HepG2 (cell line): ENCODE measurements at regions not wholly inside any gene's neighbourhood (a gene's known extent, or its start where the extent isn't known, plus 50 kb on each side); places are given as distances from the start of the nearest gene placed in this dataset.

Experiments
- ATAC-seq: fragments of 200-7000 bp; cut with Tn5 transposase; 3 replicates; pipeline ENCODE4 v1.9.1; 2020; ENCODE audit warnings: mild to moderate bottlenecking, moderate library complexity
- BruUV-seq: library from RNA; stranded (reverse); fragments of 400-500 nt; replicated peaks from 2 replicates; lab custom pipeline; 2021; lab: Mats Ljungman, UMichigan
- CTCF ChIA-PET: fragments of 300-600 bp; formaldehyde crosslinking; extraction: SDS; loops from one replicate; lab custom pipeline; 2021; ENCODE audit warnings: low total read pairs, inconsistent platforms, low intra/inter-chr PET ratio; lab: Yijun Ruan, JAX
- POLR2A ChIA-PET: fragments of 350-600 bp; sonication (Branson Sonifier 250); formaldehyde crosslinking; loops from one replicate; lab custom pipeline; 2020; ENCODE audit warnings: antibody characterized with exemption, inconsistent platforms; lab: Yijun Ruan, JAX
- DNase-seq: peaks from one replicate; pipeline ENCODE4 v3.0.0-alpha.2; 2015; ENCODE audit warnings: low spot score
- FAIRE-seq: peaks from 3 replicates; lab custom pipeline; 2011; peaks lifted over from hg19 to GRCh38; lab: Jason Lieb, UNC
- H2AFZ ChIP-seq: one replicate; pipeline ENCODE4 v1.6.1; 2011; ENCODE audit warnings: low read length, inconsistent platforms
- H3K27ac ChIP-seq: fragments of 300-600 bp; 3 replicates; pipeline ENCODE4 v1.8.0; 2011; ENCODE audit warnings: mixed run types, mild to moderate bottlenecking, mixed read lengths, low read length, inconsistent platforms; ENCODE audit not compliant: insufficient read depth; ENCODE audit errors: extremely low read length
- H3K27me3 ChIP-seq, 2 experiments: fragments of 200-600 bp in 1 of 2; 2 replicates in 1 of 2; 3 replicates in 1 of 2; pipeline versions ENCODE4 v1.6.0 to v1.8.0; 2011; ENCODE audit warnings: low read length in 2 of 2, mild to moderate bottlenecking in 2 of 2, moderate library complexity in 2 of 2, inconsistent platforms in 1 of 2; ENCODE audit not compliant: insufficient read depth in 2 of 2, control insufficient read depth in 1 of 2
- H3K36me3 ChIP-seq, 2 experiments: fragments of 200-600 bp in 1 of 2; replicated peaks in 1 of 2; 2 replicates in 1 of 2; 3 replicates in 1 of 2; pipeline versions ENCODE4 v1.5.1 to v1.8.0; 2011; ENCODE audit warnings: low read length in 2 of 2, inconsistent platforms in 1 of 2; ENCODE audit not compliant: insufficient read depth in 2 of 2, control insufficient read depth in 1 of 2
- H3K4me1 ChIP-seq: 2 replicates; pipeline ENCODE4 v1.5.1; 2012; ENCODE audit warnings: low read length, inconsistent platforms; ENCODE audit not compliant: insufficient read depth
- H3K4me2 ChIP-seq: 2 replicates; pipeline ENCODE4 v1.6.0; 2011; ENCODE audit warnings: low read depth, low read length, inconsistent platforms
- H3K4me3 ChIP-seq, 3 experiments: fragments of 200-600 bp in 1 of 3; sonication (generic), shearing (Covaris generic) in 1 of 3; replicated peaks in 1 of 3; 2 replicates each; pipeline ENCODE4 v1.5.1; 2011 to 2016; ENCODE audit warnings: low read length in 3 of 3, inconsistent platforms in 2 of 3, low read depth in 2 of 3, mild to moderate bottlenecking in 2 of 3, control low read depth in 1 of 3, mixed read lengths in 1 of 3; ENCODE audit not compliant: insufficient read depth in 1 of 3
- H3K79me2 ChIP-seq: one replicate; pipeline ENCODE4 v1.6.1; 2011; ENCODE audit warnings: low read length, inconsistent platforms; ENCODE audit not compliant: insufficient read depth
- H3K9ac ChIP-seq: 2 replicates; pipeline ENCODE4 v1.6.0; 2011; ENCODE audit warnings: mild to moderate bottlenecking, low read depth, low read length, inconsistent platforms; ENCODE audit not compliant: insufficient read depth
- H3K9me3 ChIP-seq: 2 replicates; pipeline ENCODE4 v1.5.1; 2012; ENCODE audit warnings: mild to moderate bottlenecking, low read length
- H4K20me1 ChIP-seq: 2 replicates; pipeline ENCODE4 v1.6.0; 2011; ENCODE audit warnings: inconsistent platforms, mild to moderate bottlenecking, low read length, moderate library complexity; ENCODE audit not compliant: insufficient read depth
- CENPT ChIP-seq: sonication (generic); formaldehyde crosslinking; IDR thresholded peaks from 2 replicates; pipeline ENCODE4 v1.8.0; 2022; ENCODE audit warnings: low read depth, mild to moderate bottlenecking, moderate library complexity, missing genetic modification reagents
- ETV5 ChIP-seq: IDR thresholded peaks from 2 replicates; pipeline ENCODE4 v1.6.1; 2018; ENCODE audit warnings: missing biosample characterization, missing genetic modification reagents, inconsistent platforms, borderline replicate concordance
- GATAD1 ChIP-seq: IDR thresholded peaks from 2 replicates; pipeline ENCODE4 v1.6.1; 2016; ENCODE audit warnings: missing genetic modification reagents, missing compliant biosample characterization
- HCFC1 ChIP-seq: fragments of 150-350 bp; IDR thresholded peaks from 2 replicates; pipeline ENCODE4 v1.6.1; 2014; ENCODE audit warnings: low read depth, low read length
- JUNB ChIP-seq: sonication (generic); formaldehyde crosslinking; IDR thresholded peaks from 2 replicates; pipeline ENCODE4 v1.8.0; 2022; ENCODE audit warnings: missing genetic modification reagents, mild to moderate bottlenecking, borderline replicate concordance
- PAXIP1 ChIP-seq: sonication (generic); formaldehyde crosslinking; conservative IDR thresholded peaks from 2 replicates; pipeline ENCODE4 v1.4.0; 2020; ENCODE audit warnings: mild to moderate bottlenecking, missing genetic modification reagents, moderate library complexity
- TOPORS ChIP-seq: sonication (generic); formaldehyde crosslinking; IDR thresholded peaks from 2 replicates; pipeline ENCODE4 v1.8.0; 2023; ENCODE audit warnings: mild to moderate bottlenecking, missing genetic modification reagents
- ZNF562 ChIP-seq: sonication (generic); formaldehyde crosslinking; IDR thresholded peaks from 2 replicates; pipeline ENCODE4 v1.8.0; 2022; ENCODE audit warnings: missing genetic modification reagents, borderline replicate concordance
- ZNF7 ChIP-seq: IDR thresholded peaks from 2 replicates; pipeline ENCODE4 v1.6.1; 2016; ENCODE audit warnings: missing biosample characterization, missing genetic modification reagents
- ZNF747 ChIP-seq: sonication (generic); formaldehyde crosslinking; IDR thresholded peaks from 2 replicates; pipeline ENCODE4 v1.8.1; 2023; ENCODE audit warnings: missing genetic modification reagents, mild to moderate bottlenecking, borderline replicate concordance
- WGBS: methylation state at CpG from one replicate; pipeline ENCODE4 v1.1.6; 2017; ENCODE audit warnings: low lambda C conversion rate; 5-methylcytosine and 5-hydroxymethylcytosine counted together
- in situ Hi-C: cut with HindIII; loops from 2 replicates; pipeline ENCODE4 v1.10.0; 2017; ENCODE audit warnings: low pct_unique_long_range_greater_than_20kb; ENCODE audit not compliant: extremely low pct_ligation_motif_present
- intact Hi-C: fragments of 100-400 bp; cut with micrococcal nuclease; formaldehyde crosslinking; loops from one replicate; pipeline ENCODE4 v1.10.0; 2022; ENCODE audit not compliant: unreplicated experiment
- TF ChIP-seq, protein P1 (sequence below): sonication (generic); formaldehyde crosslinking; IDR thresholded peaks from 2 replicates; pipeline ENCODE4 v1.4.0; 2020; ENCODE audit warnings: missing genetic modification reagents; ENCODE audit errors: not compliant biosample characterization
- TF ChIP-seq, protein P2 (sequence below): fragments of 450-650 bp; IDR thresholded peaks from 2 replicates; pipeline ENCODE4 v1.6.1; 2017; ENCODE audit warnings: mild to moderate bottlenecking

GRCh38 chr7:25864943-25865751, 286.9 kb upstream of the NFE2L3 start:
- no peak overlapping the region for H3K27ac ChIP-seq
- no peak for TF ChIP-seq ZNF7
- TF ChIP-seq, protein P1, sequence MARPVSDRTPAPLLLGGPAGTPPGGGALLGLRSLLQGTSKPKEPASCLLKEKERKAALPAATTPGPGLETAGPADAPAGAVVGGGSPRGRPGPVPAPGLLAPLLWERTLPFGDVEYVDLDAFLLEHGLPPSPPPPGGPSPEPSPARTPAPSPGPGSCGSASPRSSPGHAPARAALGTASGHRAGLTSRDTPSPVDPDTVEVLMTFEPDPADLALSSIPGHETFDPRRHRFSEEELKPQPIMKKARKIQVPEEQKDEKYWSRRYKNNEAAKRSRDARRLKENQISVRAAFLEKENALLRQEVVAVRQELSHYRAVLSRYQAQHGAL (CRISPR knock-in tag): no peak
- TF ChIP-seq GATAD1: no peak
- TF ChIP-seq JUNB: no peak
- no peak for TF ChIP-seq PAXIP1 (CRISPR knock-in tag)
- TF ChIP-seq ZNF562 (CRISPR knock-in tag): no peak
- no peak for TF ChIP-seq HCFC1
- no peak for TF ChIP-seq CENPT (CRISPR knock-in tag)
- TF ChIP-seq ETV5 (CRISPR knock-in tag): no peak
- TF ChIP-seq TOPORS: no peak
- TF ChIP-seq ZNF747 (CRISPR knock-in tag): no peak
- TF ChIP-seq, protein P2, sequence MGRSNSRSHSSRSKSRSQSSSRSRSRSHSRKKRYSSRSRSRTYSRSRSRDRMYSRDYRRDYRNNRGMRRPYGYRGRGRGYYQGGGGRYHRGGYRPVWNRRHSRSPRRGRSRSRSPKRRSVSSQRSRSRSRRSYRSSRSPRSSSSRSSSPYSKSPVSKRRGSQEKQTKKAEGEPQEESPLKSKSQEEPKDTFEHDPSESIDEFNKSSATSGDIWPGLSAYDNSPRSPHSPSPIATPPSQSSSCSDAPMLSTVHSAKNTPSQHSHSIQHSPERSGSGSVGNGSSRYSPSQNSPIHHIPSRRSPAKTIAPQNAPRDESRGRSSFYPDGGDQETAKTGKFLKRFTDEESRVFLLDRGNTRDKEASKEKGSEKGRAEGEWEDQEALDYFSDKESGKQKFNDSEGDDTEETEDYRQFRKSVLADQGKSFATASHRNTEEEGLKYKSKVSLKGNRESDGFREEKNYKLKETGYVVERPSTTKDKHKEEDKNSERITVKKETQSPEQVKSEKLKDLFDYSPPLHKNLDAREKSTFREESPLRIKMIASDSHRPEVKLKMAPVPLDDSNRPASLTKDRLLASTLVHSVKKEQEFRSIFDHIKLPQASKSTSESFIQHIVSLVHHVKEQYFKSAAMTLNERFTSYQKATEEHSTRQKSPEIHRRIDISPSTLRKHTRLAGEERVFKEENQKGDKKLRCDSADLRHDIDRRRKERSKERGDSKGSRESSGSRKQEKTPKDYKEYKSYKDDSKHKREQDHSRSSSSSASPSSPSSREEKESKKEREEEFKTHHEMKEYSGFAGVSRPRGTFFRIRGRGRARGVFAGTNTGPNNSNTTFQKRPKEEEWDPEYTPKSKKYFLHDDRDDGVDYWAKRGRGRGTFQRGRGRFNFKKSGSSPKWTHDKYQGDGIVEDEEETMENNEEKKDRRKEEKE: no peak
- no TSS peak for BruUV-seq
- H2AFZ ChIP-seq: no peak overlapping the region
- peaks cover 3 to 38% of the 10 kb centered on the region in 2 experiments; a peak in 4 of 5 replicates for H3K27me3 ChIP-seq
- no peak for DNase-seq
- ChIA-PET CTCF (no interaction called here), POLR2A (no interaction called here)
- ATAC-seq: no peak
- no peaks in the 10 kb centered on the region for H3K9me3 ChIP-seq
- intact Hi-C loops (no loop called here), in situ Hi-C loops (no loop called here)
- WGBS: 0% methylated on average over 3 of the region's 3 CpGs
- no peak overlapping the region for H3K4me3 ChIP-seq
- H3K4me1 ChIP-seq: peaks cover 9% of the 10 kb centered on the region; the same call in 1 of the 2 replicates
- no peaks in the 10 kb centered on the region for H3K36me3 ChIP-seq
- no peak overlapping the region for H3K4me2 ChIP-seq
- no peak for FAIRE-seq
- no peak overlapping the region for H3K9ac ChIP-seq
- no peaks in the 10 kb centered on the region for H3K79me2 ChIP-seq
- no peaks in the 10 kb centered on the region for H4K20me1 ChIP-seq
